ENCODE measurements at regions not wholly inside any gene's neighbourhood (a gene's known extent, or its start where the extent isn't known, plus 50 kb on each side); places are given as distances from the start of the nearest gene placed in this dataset.
"Not testable (repeated sequence)": the region's sequence is repeated elsewhere in the genome, so short reads cannot be mapped to it uniquely, and the experiment has no call there.

GRCh38 chr4:132691026-132691425, 458.1 kb upstream of the PCDH10 start:
- WGBS, 2 donors = 53 to 65% methylated on average over 2 of the region's 2 CpGs
- Histone ChIP-seq H3K27me3 (no peaks in the 10 kb centered on the region), H3K36me3 (no peaks in the 10 kb centered on the region), H3K4me3 (no peak overlapping the region), H3K27ac (no peak overlapping the region), H3K4me1 (no peaks in the 10 kb centered on the region), H3K9me3 (no peaks in the 10 kb centered on the region)
- TF ChIP-seq EP300 (IDR thresholded peaks at IDR 0.05) = no peak
- no peak for TF ChIP-seq CTCF (IDR thresholded peaks at IDR 0.05)
- no peak for TF ChIP-seq POLR2A (IDR thresholded peaks at IDR 0.05)
- TF ChIP-seq POLR2AphosphoS5 (IDR thresholded peaks at IDR 0.05) = no peak
- intact Hi-C loops (cut with DNase I) = no loop called here
- no peak for DNase-seq

- no peak for DNase-seq
- no peaks in the 10 kb centered on the region for H3K4me1 ChIP-seq
- no peaks in the 10 kb centered on the region for H3K27me3 ChIP-seq
- H3K4me3 ChIP-seq = no peak overlapping the region
- no peaks in the 10 kb centered on the region for H3K36me3 ChIP-seq
- H3K27ac ChIP-seq = no peak overlapping the region
- no peak for TF ChIP-seq CTCF (IDR thresholded peaks at IDR 0.05)
- TF ChIP-seq POLR2AphosphoS5 (IDR thresholded peaks at IDR 0.05) = no peak
- TF ChIP-seq EP300 (IDR thresholded peaks at IDR 0.05) = no peak
- TF ChIP-seq POLR2A (IDR thresholded peaks at IDR 0.05) = no peak
- 52 to 62% methylated on average over 2 of the region's 2 CpGs for WGBS, 2 donors
- intact Hi-C loops (cut with DNase I) = no loop called here
- no peaks in the 10 kb centered on the region for H3K9me3 ChIP-seq
Observed at GRCh38 chr4:132691668-132692067, 457.4 kb upstream of the PCDH10 start.

- Histone ChIP-seq H3K27ac (no peak overlapping the region), H3K9me3 (no peaks in the 10 kb centered on the region), H3K4me3 (no peak overlapping the region), H3K4me1 (no peaks in the 10 kb centered on the region), H3K36me3 (no peaks in the 10 kb centered on the region), H3K27me3 (no peaks in the 10 kb centered on the region)
- intact Hi-C loops (cut with DNase I) = no loop called here
- TF ChIP-seq POLR2AphosphoS5 (IDR thresholded peaks at IDR 0.05) (no peak), CTCF (IDR thresholded peaks at IDR 0.05) (no peak), POLR2A (IDR thresholded peaks at IDR 0.05) (no peak), EP300 (IDR thresholded peaks at IDR 0.05) (no peak)
- DNase-seq = no peak
Observed at GRCh38 chr4:132694775-132695174, 454.3 kb upstream of the PCDH10 start.

GRCh38 chr4:132697505-132697904, 451.6 kb upstream of the PCDH10 start:
- H3K27me3 ChIP-seq; H3K9me3 ChIP-seq; DNase-seq; intact Hi-C loops (cut with DNase I); H3K4me1 ChIP-seq; H3K4me3 ChIP-seq; H3K27ac ChIP-seq; H3K36me3 ChIP-seq: not testable (repeated sequence)
- 69 to 93% methylated on average over 4 of the region's 4 CpGs for WGBS, 2 donors

GRCh38 chr4:132707955-132708354, 441.1 kb upstream of the PCDH10 start:
- DNase-seq = no peak
- Histone ChIP-seq H3K27me3 (no peaks in the 10 kb centered on the region), H3K4me1 (no peaks in the 10 kb centered on the region), H3K36me3 (no peaks in the 10 kb centered on the region), H3K27ac (no peak overlapping the region), H3K4me3 (no peak overlapping the region), H3K9me3 (no peaks in the 10 kb centered on the region)
- intact Hi-C loops (cut with DNase I) = no loop called here
- WGBS, 2 donors = 77 to 87% methylated on average over 2 of the region's 2 CpGs
- TF ChIP-seq POLR2A (IDR thresholded peaks at IDR 0.05) (no peak), CTCF (IDR thresholded peaks at IDR 0.05) (no peak), POLR2AphosphoS5 (IDR thresholded peaks at IDR 0.05) (no peak), EP300 (IDR thresholded peaks at IDR 0.05) (no peak)

All from sigmoid colon (tissue), 6 donors.